HCT116 (cell line): ENCODE measurements at regions not wholly inside any gene's neighbourhood (a gene's known extent, or its start where the extent isn't known, plus 50 kb on each side); places are given as distances from the start of the nearest gene placed in this dataset.

Experiments used
- ATAC-seq: fragments of 200-7000 bp; cut with Tn5 transposase; 2 replicates; pipeline ENCODE4 v1.9.1; 2020; ENCODE audit warnings: mild to moderate bottlenecking, moderate library complexity
- BruUV-seq: library from RNA; stranded (reverse); fragments of 400-500 nt; replicated peaks from 2 replicates; lab custom pipeline; 2021; lab: Mats Ljungman, UMichigan
- CTCF ChIA-PET: fragments of 300-600 bp; sonication (Branson Sonifier 250); formaldehyde crosslinking; loops from one replicate; lab custom pipeline; 2021; ENCODE audit warnings: antibody characterized with exemption; lab: Charles Lee
- POLR2A ChIA-PET: fragments of 300-600, 350-600 bp; sonication (Branson Sonifier 250); formaldehyde crosslinking; loops from one replicate; lab custom pipeline; 2021; ENCODE audit warnings: antibody characterized with exemption; lab: Charles Lee
- RAD21 ChIA-PET, 2 experiments: fragments of 300-600 bp; sonication (Branson Sonifier 250); formaldehyde crosslinking; loops; one replicate each; lab custom pipeline; 2023; ENCODE audit warnings: low total read pairs in 2 of 2; ENCODE audit not compliant: uncharacterized antibody in 2 of 2, unreplicated experiment in 2 of 2, low non-redundant PET in 1 of 2; lab: Charles Lee
- DNase-seq: peaks from one replicate; pipeline ENCODE4 v3.0.0-alpha.2; 2010; ENCODE audit warnings: low read depth, low spot score
- H2AFZ ChIP-seq: fragments of 200-600 bp; shearing (Covaris generic), sonication (generic); 2 replicates; pipeline ENCODE4 v1.6.1; 2017; ENCODE audit warnings: low read depth, mixed run types, mixed read lengths, antibody characterized with exemption, low read length; ENCODE audit not compliant: poor library complexity, severe bottlenecking
- H3K27ac ChIP-seq: 2 replicates; pipeline ENCODE4 v1.5.1; 2012; ENCODE audit warnings: low read depth, low read length
- H3K27me3 ChIP-seq: fragments of 200-600 bp; sonication (generic); 2 replicates; pipeline ENCODE4 v1.6.1; 2016; ENCODE audit warnings: mixed run types, low read length, mixed read lengths; ENCODE audit not compliant: insufficient read depth
- H3K36me3 ChIP-seq, 2 experiments: fragments of 200-500 bp in 1 of 2; fragments of 200-600 bp in 1 of 2; sonication (Bioruptor generic) in 1 of 2; sonication (generic) in 1 of 2; 2 replicates each; pipeline versions ENCODE4 v1.5.1 to v1.6.1; 2014 to 2016; ENCODE audit warnings: low read length in 2 of 2, inconsistent platforms in 1 of 2, mixed read lengths in 1 of 2, mixed run types in 1 of 2; ENCODE audit not compliant: insufficient read depth in 2 of 2, control insufficient read depth in 1 of 2
- H3K4me1 ChIP-seq, 2 experiments: fragments of 200-600 bp in 1 of 2; sonication (generic) in 1 of 2; 2 replicates each; pipeline versions ENCODE4 v1.5.1 to v1.6.1; 2012 to 2017; ENCODE audit warnings: low read length in 2 of 2, inconsistent platforms in 1 of 2, mild to moderate bottlenecking in 1 of 2, mixed read lengths in 1 of 2, mixed run types in 1 of 2, moderate library complexity in 1 of 2; ENCODE audit not compliant: insufficient read depth in 2 of 2, control insufficient read depth in 1 of 2
- H3K4me2 ChIP-seq: fragments of 200-600 bp; sonication (generic); 2 replicates; pipeline ENCODE4 v1.6.1; 2017; ENCODE audit warnings: mixed run types, low read length, mixed read lengths
- H3K4me3 ChIP-seq, 2 experiments: fragments of 200-600 bp in 1 of 2; sonication (generic) in 1 of 2; replicated peaks in 1 of 2; 2 replicates each; pipeline ENCODE4 v1.5.1; 2011 to 2016; ENCODE audit warnings: low read length in 2 of 2, control low read depth in 1 of 2, low read depth in 1 of 2, mild to moderate bottlenecking in 1 of 2, mixed read lengths in 1 of 2, mixed run types in 1 of 2
- H3K79me2 ChIP-seq: fragments of 200-600 bp; sonication (generic); 2 replicates; pipeline ENCODE4 v1.6.1; 2017; ENCODE audit warnings: mild to moderate bottlenecking, mixed run types, low read length, moderate library complexity, mixed read lengths; ENCODE audit not compliant: insufficient read depth
- H3K9ac ChIP-seq: fragments of 200-600 bp; sonication (generic); 2 replicates; pipeline ENCODE4 v1.6.1; 2016; ENCODE audit warnings: low read length, mixed read lengths
- H3K9me2 ChIP-seq: fragments of 200-600 bp; sonication (generic), shearing (Covaris generic); 2 replicates; pipeline ENCODE4 v1.6.1; 2017; ENCODE audit warnings: mixed run types, mild to moderate bottlenecking, moderate library complexity; ENCODE audit not compliant: insufficient read depth
- H3K9me3 ChIP-seq, 2 experiments: fragments of 200-500 bp in 1 of 2; fragments of 200-600 bp in 1 of 2; sonication (Bioruptor generic) in 1 of 2; sonication (generic) in 1 of 2; 2 replicates each; pipeline ENCODE4 v1.6.1; 2014 to 2017; ENCODE audit warnings: low read length in 2 of 2, mixed read lengths in 2 of 2, inconsistent platforms in 1 of 2, low read depth in 1 of 2, mild to moderate bottlenecking in 1 of 2, mixed run types in 1 of 2, moderate library complexity in 1 of 2; ENCODE audit not compliant: control insufficient read depth in 1 of 2, insufficient read depth in 1 of 2
- H4K20me1 ChIP-seq: fragments of 200-600 bp; sonication (generic), shearing (Covaris generic); 2 replicates; pipeline ENCODE4 v1.6.1; 2017; ENCODE audit warnings: mixed run types, mild to moderate bottlenecking, moderate library complexity; ENCODE audit not compliant: insufficient read depth
- EGR1 ChIP-seq: IDR thresholded peaks from 2 replicates; pipeline ENCODE4 v1.6.1; 2012; ENCODE audit warnings: low read depth
- EZH2 ChIP-seq: fragments of 200-600 bp; sonication (generic); IDR thresholded peaks from 2 replicates; pipeline ENCODE4 v1.6.1; 2017; ENCODE audit warnings: antibody characterized with exemption, mixed run types
- EZH2phosphoT487 ChIP-seq: fragments of 200-600 bp; IDR thresholded peaks from 2 replicates; pipeline ENCODE4 v1.6.1; 2018; ENCODE audit warnings: antibody characterized with exemption, borderline replicate concordance
- POLR2A ChIP-seq: IDR thresholded peaks from 2 replicates; pipeline ENCODE4 v1.7.0; 2011; ENCODE audit warnings: borderline replicate concordance; ENCODE audit not compliant: insufficient read depth, insufficient read length; ENCODE audit errors: extremely low read depth
- RAD21 ChIP-seq: IDR thresholded peaks from 2 replicates; pipeline ENCODE4 v1.6.1; 2012; ENCODE audit warnings: low read depth, mild to moderate bottlenecking
- SRF ChIP-seq: IDR thresholded peaks from 2 replicates; pipeline ENCODE4 v1.6.1; 2012; ENCODE audit warnings: low read depth
- TCF7L2 ChIP-seq: IDR thresholded peaks from 2 replicates; pipeline ENCODE4 v1.7.0; 2011; ENCODE audit warnings: borderline replicate concordance, inconsistent platforms; ENCODE audit not compliant: insufficient read depth, insufficient read length; ENCODE audit errors: extremely low read depth
- YY1 ChIP-seq: IDR thresholded peaks from 2 replicates; pipeline ENCODE4 v1.6.1; 2011; ENCODE audit warnings: low read length, low read depth, moderate library complexity, mild to moderate bottlenecking; ENCODE audit not compliant: insufficient replicate concordance; ENCODE audit errors: extremely low read depth
- ZNF274 ChIP-seq: fragments of 200-500 bp; sonication (Bioruptor generic); IDR thresholded peaks from 2 replicates; pipeline ENCODE4 v1.6.1; 2014; ENCODE audit warnings: mild to moderate bottlenecking, low read depth, low read length, inconsistent platforms
- intact Hi-C: fragments of 100-400 bp; cut with micrococcal nuclease; formaldehyde crosslinking; loops from 2 replicates; pipeline ENCODE4 v1.10.0; 2022
- TF ChIP-seq, protein P1 (sequence below): IDR thresholded peaks from 2 replicates; pipeline ENCODE4 v1.6.1; 2011; ENCODE audit warnings: mild to moderate bottlenecking, low read length, moderate library complexity; ENCODE audit not compliant: insufficient replicate concordance; ENCODE audit errors: extremely low read depth
- TF ChIP-seq, protein P2 (sequence below), 3 experiments: fragments of 200-600 bp in 1 of 3; sonication (generic) in 1 of 3; IDR thresholded peaks in 2 of 3; conservative IDR thresholded peaks in 1 of 3; 2 replicates each; pipeline ENCODE4 v1.5.1; 2012 to 2017; ENCODE audit warnings: low read depth in 2 of 3, low read length in 2 of 3, antibody characterized with exemption in 1 of 3, borderline replicate concordance in 1 of 3, control low read depth in 1 of 3, mild to moderate bottlenecking in 1 of 3, mixed read lengths in 1 of 3, mixed run types in 1 of 3, moderate library complexity in 1 of 3; ENCODE audit not compliant: insufficient read depth in 1 of 3
- TF ChIP-seq, protein P3 (sequence below): IDR thresholded peaks from 2 replicates; pipeline ENCODE4 v1.6.1; 2012; ENCODE audit warnings: low read depth

DNA sequence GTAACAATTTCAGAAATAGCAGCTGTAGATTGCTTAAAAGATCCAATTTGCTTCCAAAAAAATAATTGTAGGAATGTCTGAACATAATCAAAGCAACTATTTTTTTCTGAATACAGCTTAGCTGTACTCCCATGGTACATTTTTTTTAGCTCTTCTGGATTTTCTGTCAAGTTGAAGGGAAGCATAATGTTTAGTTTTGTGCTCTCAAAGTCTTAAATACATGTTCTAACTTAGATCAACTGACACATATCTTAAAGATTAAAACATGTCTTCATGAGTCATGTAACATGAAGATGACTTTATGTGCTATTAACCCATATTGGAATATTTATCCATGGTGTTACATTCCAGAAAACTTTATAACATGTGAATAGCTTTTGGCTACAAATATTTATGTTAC lies 255.7 kb downstream of the BTG1 start:
- BruUV-seq, result no TSS peak
- intact Hi-C loops, result no loop called here

GRCh38 chr12:91889059-91889458 lies 256.6 kb downstream of the BTG1 start:
- ChIA-PET RAD21 (no interaction called here), POLR2A (no interaction called here), CTCF (no interaction called here)
- no peaks in the 10 kb centered on the region for H3K36me3 ChIP-seq
- no peak overlapping the region for H3K9ac ChIP-seq
- H2AFZ ChIP-seq, result no peak overlapping the region
- no peaks in the 10 kb centered on the region for H3K9me3 ChIP-seq
- intact Hi-C loops, result no loop called here
- no peak overlapping the region for H3K27ac ChIP-seq
- no peaks in the 10 kb centered on the region for H3K27me3 ChIP-seq
- no peaks in the 10 kb centered on the region for H4K20me1 ChIP-seq
- ATAC-seq (no peak), DNase-seq (no peak)
- no peaks in the 10 kb centered on the region for H3K79me2 ChIP-seq
- H3K4me1 ChIP-seq, result no peaks in the 10 kb centered on the region
- H3K4me2 ChIP-seq, result no peak overlapping the region
- no peaks in the 10 kb centered on the region for H3K9me2 ChIP-seq
- no TSS peak for BruUV-seq
- H3K4me3 ChIP-seq, result no peak overlapping the region
- TF ChIP-seq EZH2phosphoT487 (no peak), RAD21 (no peak), ZNF274 (no peak), SRF (no peak), EZH2 (no peak), POLR2A (no peak), TCF7L2 (no peak), YY1 (no peak), EGR1 (no peak)
- TF ChIP-seq, protein P1, sequence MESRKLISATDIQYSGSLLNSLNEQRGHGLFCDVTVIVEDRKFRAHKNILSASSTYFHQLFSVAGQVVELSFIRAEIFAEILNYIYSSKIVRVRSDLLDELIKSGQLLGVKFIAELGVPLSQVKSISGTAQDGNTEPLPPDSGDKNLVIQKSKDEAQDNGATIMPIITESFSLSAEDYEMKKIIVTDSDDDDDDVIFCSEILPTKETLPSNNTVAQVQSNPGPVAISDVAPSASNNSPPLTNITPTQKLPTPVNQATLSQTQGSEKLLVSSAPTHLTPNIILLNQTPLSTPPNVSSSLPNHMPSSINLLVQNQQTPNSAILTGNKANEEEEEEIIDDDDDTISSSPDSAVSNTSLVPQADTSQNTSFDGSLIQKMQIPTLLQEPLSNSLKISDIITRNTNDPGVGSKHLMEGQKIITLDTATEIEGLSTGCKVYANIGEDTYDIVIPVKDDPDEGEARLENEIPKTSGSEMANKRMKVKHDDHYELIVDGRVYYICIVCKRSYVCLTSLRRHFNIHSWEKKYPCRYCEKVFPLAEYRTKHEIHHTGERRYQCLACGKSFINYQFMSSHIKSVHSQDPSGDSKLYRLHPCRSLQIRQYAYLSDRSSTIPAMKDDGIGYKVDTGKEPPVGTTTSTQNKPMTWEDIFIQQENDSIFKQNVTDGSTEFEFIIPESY, result no peak
- TF ChIP-seq, protein P2, sequence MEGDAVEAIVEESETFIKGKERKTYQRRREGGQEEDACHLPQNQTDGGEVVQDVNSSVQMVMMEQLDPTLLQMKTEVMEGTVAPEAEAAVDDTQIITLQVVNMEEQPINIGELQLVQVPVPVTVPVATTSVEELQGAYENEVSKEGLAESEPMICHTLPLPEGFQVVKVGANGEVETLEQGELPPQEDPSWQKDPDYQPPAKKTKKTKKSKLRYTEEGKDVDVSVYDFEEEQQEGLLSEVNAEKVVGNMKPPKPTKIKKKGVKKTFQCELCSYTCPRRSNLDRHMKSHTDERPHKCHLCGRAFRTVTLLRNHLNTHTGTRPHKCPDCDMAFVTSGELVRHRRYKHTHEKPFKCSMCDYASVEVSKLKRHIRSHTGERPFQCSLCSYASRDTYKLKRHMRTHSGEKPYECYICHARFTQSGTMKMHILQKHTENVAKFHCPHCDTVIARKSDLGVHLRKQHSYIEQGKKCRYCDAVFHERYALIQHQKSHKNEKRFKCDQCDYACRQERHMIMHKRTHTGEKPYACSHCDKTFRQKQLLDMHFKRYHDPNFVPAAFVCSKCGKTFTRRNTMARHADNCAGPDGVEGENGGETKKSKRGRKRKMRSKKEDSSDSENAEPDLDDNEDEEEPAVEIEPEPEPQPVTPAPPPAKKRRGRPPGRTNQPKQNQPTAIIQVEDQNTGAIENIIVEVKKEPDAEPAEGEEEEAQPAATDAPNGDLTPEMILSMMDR (IDR thresholded peaks at IDR 0.05 in 2 of 3, conservative IDR thresholded peaks at IDR 0.05 in 1 of 3; ENCODE audit: borderline replicate concordance in 1 of 3, insufficient read depth in 1 of 3, low read depth in 2 of 3, low read length in 2 of 3), result no peak
- TF ChIP-seq, protein P3, sequence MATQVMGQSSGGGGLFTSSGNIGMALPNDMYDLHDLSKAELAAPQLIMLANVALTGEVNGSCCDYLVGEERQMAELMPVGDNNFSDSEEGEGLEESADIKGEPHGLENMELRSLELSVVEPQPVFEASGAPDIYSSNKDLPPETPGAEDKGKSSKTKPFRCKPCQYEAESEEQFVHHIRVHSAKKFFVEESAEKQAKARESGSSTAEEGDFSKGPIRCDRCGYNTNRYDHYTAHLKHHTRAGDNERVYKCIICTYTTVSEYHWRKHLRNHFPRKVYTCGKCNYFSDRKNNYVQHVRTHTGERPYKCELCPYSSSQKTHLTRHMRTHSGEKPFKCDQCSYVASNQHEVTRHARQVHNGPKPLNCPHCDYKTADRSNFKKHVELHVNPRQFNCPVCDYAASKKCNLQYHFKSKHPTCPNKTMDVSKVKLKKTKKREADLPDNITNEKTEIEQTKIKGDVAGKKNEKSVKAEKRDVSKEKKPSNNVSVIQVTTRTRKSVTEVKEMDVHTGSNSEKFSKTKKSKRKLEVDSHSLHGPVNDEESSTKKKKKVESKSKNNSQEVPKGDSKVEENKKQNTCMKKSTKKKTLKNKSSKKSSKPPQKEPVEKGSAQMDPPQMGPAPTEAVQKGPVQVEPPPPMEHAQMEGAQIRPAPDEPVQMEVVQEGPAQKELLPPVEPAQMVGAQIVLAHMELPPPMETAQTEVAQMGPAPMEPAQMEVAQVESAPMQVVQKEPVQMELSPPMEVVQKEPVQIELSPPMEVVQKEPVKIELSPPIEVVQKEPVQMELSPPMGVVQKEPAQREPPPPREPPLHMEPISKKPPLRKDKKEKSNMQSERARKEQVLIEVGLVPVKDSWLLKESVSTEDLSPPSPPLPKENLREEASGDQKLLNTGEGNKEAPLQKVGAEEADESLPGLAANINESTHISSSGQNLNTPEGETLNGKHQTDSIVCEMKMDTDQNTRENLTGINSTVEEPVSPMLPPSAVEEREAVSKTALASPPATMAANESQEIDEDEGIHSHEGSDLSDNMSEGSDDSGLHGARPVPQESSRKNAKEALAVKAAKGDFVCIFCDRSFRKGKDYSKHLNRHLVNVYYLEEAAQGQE, result no peak

More for the DNA sequence above, 255.7 kb downstream of the BTG1 start:
- Histone ChIP-seq H3K27me3 (no peaks in the 10 kb centered on the region), H2AFZ (no peak overlapping the region), H3K9ac (no peak overlapping the region), H3K27ac (no peak overlapping the region), H3K4me1 (no peaks in the 10 kb centered on the region), H3K36me3 (no peaks in the 10 kb centered on the region), H3K79me2 (no peaks in the 10 kb centered on the region), H3K9me3 (no peaks in the 10 kb centered on the region), H3K4me2 (no peak overlapping the region), H4K20me1 (no peaks in the 10 kb centered on the region), H3K9me2 (no peaks in the 10 kb centered on the region)
- CTCF ChIA-PET, result no interaction called here
- DNase-seq, result no peak
- RAD21 ChIA-PET, result no interaction called here
- no peak for ATAC-seq
- POLR2A ChIA-PET, result no interaction called here
- no peak for TF ChIP-seq EZH2
- TF ChIP-seq EZH2phosphoT487, result no peak
- TF ChIP-seq, all 23 proteins: peak for 0
- no peak overlapping the region for H3K4me3 ChIP-seq
